ENCODE measurements at regions not wholly inside any gene's neighbourhood (a gene's known extent, or its start where the extent isn't known, plus 50 kb on each side); places are given as distances from the start of the nearest gene placed in this dataset.
A peak's percentile ranks its signal among the peaks of the same experiment; 100 is the strongest.

DNA sequence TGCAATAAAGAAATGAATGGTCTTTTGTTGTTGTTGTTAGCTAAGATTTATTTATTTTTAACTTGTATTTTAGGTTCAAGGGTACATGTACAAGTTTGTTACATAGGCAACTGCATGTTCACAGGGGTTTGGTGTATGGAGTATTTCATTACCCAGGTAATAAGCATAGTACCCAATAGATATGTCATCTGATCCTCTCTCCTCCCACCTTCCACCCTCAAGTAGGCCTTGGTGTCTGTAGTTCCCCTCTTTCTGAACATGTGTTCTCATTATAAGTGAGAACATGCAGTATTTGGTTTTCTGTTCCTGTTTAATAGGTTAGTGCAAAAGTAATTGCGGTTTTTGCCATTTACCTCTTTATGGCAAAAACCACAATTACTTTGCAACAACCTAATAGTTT lies 554.1 kb downstream of the TBC1D4 start:
- Histone ChIP-seq H3K4me2 (ENCODE audit: insufficient read depth, low read length) (no peak overlapping the region), H3K9me3 (replicated peaks; ENCODE audit: control insufficient read depth, insufficient read depth, low read depth, low read length) (peaks cover 9% of the 10 kb centered on the region), H2AFZ (ENCODE audit: low read depth, low read length) (no peak overlapping the region), H3K27ac (ENCODE audit: extremely low read depth, low read depth, low read length) (no peak overlapping the region), H4K20me1 (replicated peaks; ENCODE audit: control insufficient read depth, insufficient read depth, low read length) (no peaks in the 10 kb centered on the region), H3K27me3 (ENCODE audit: control insufficient read depth in 2 of 2, insufficient read depth in 2 of 2, low read length in 2 of 2) (no peaks in the 10 kb centered on the region), H3K79me2 (ENCODE audit: control insufficient read depth, insufficient read depth, low read length) (no peaks in the 10 kb centered on the region), H3K9me1 (ENCODE audit: control insufficient read depth, insufficient read depth, low read length) (no peaks in the 10 kb centered on the region), H3K4me3 (no peak overlapping the region), H3K36me3 (ENCODE audit: control insufficient read depth, insufficient read depth, low read length) (no peaks in the 10 kb centered on the region), H3K9ac (ENCODE audit: insufficient read depth in 1 of 2, low read depth in 2 of 2, low read length in 2 of 2) (no peak overlapping the region), H3K4me1 (replicated peaks in 1 of 2; ENCODE audit: control insufficient read depth in 2 of 2, insufficient read depth in 2 of 2, low read length in 2 of 2) (peaks cover 0 to 8% of the 10 kb centered on the region in 2 experiments; a peak in 4 of 5 replicates)
- BruUV-seq (replicated peaks), result no TSS peak
- in situ Hi-C loops (cut with MboI), result no loop called here
- intact Hi-C loops (cut with micrococcal nuclease), result no loop called here
- ChIA-PET CTCF (ENCODE audit: low intra/inter-chr PET ratio) (no interaction called here), POLR2A (no interaction called here)
- 0% methylated on average over 1 of the region's 1 CpG for WGBS (ENCODE audit: insufficient coverage, low coverage, missing lambda C conversion rate)
- no peak for FAIRE-seq
- DNase-seq (ENCODE audit: extremely low read depth in 1 of 4, low spot score in 3 of 4), result no peak
- ATAC-seq, result no peak
- peak in 1 of 2 experiments; percentile 88; a peak in 1 of 3 replicates for TF ChIP-seq CBX3 (IDR thresholded peaks at IDR 0.05; ENCODE audit: borderline replicate concordance in 1 of 2, low read length in 2 of 2)
- no peak for TF ChIP-seq CHD4 (IDR thresholded peaks at IDR 0.05; ENCODE audit: insufficient read depth, insufficient replicate concordance, low read depth, low read length, poor library complexity, severe bottlenecking)
- no peak for TF ChIP-seq SFPQ (IDR thresholded peaks at IDR 0.05; ENCODE audit: low read depth, low read length)
- 0 out of 2 replicates have a peak, but pooled peaks have one; percentile 31 for TF ChIP-seq CBX5 (IDR thresholded peaks at IDR 0.05; ENCODE audit: borderline replicate concordance, low read depth)
- TF ChIP-seq NCOR1 (IDR thresholded peaks at IDR 0.05), result no peak
- TF ChIP-seq SMARCE1 (IDR thresholded peaks at IDR 0.05), result no peak
- TF ChIP-seq POLR2B (IDR thresholded peaks at IDR 0.05; ENCODE audit: low read depth, partially characterized antibody), result no peak

Measured in K562 (cell line).